ENCODE measurements at regions not wholly inside any gene's neighbourhood (a gene's known extent, or its start where the extent isn't known, plus 50 kb on each side); places are given as distances from the start of the nearest gene placed in this dataset.

DNA sequence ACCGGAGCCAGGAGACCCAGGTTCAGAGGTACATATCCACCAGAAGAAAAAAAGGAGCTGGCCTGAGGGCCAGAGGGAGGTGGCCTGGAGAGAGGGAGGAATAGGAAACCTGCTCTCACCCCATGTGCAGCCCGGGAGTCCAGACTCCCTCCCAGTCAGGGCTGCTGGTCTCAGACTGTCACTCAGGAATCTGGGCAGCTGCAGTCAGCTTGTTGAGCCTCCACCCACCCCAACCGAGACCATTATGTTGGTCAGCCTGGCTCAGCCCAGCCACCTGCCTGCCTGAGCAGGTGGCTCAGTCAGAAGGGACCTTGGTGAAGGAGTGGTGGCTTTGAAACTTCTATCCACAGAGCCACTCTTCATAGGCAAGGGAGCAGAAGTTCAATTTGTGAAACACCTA, 53.3 kb upstream of the EPB41L1 start:
- 100% methylated on average over 1 of the region's 3 CpGs for WGBS (ENCODE audit: insufficient coverage)
- Mint-ChIP-seq H3K27me3 (ENCODE audit: low read depth in 3 of 3) (peaks cover 3 to 9% (median 4%) of the 10 kb centered on the region in 3 donors), H3K27ac (peak overlapping the region in 1 of 7 donors; percentile 66), H3K9me3 (no peaks in the 10 kb centered on the region), H3K36me3 (peaks cover 0 to 3% of the 10 kb centered on the region in 2 donors), H3K4me3 (no peak overlapping the region), H3K4me1 (peaks cover 33% of the 10 kb centered on the region)
- no peak overlapping the region for H3K4me3 ChIP-seq (replicated peaks in 1 of 3; ENCODE audit: low read depth in 2 of 3, low read length in 3 of 3)
- intact Hi-C loops (cut with micrococcal nuclease) = no loop called here
- no peak overlapping the region for H2AFZ ChIP-seq (ENCODE audit: insufficient read depth, low read depth, low read length, poor library complexity, severe bottlenecking)
- H3K36me3 ChIP-seq (replicated peaks in 1 of 2; ENCODE audit: control insufficient read depth in 1 of 2, insufficient read depth in 2 of 2, low read length in 2 of 2) = no peaks in the 10 kb centered on the region
- DNase-seq = no peak
- H3K27me3 ChIP-seq (ENCODE audit: control insufficient read depth in 2 of 2, insufficient read depth in 2 of 2, low read length in 2 of 2) = no peaks in the 10 kb centered on the region
- no peak overlapping the region for H3K27ac ChIP-seq (ENCODE audit: low read depth in 1 of 2, low read length in 2 of 2)
- no peaks in the 10 kb centered on the region for H3K79me2 ChIP-seq (ENCODE audit: insufficient read depth, low read length)
- no peak overlapping the region for H3K9ac ChIP-seq (ENCODE audit: insufficient read depth, low read length, poor library complexity, severe bottlenecking)
- H3K4me2 ChIP-seq (replicated peaks; ENCODE audit: extremely low read depth, low read length, poor library complexity, severe bottlenecking) = no peak overlapping the region
- H3K4me1 ChIP-seq (ENCODE audit: control insufficient read depth in 1 of 2, insufficient read depth in 2 of 2, low read length in 2 of 2) = peaks cover 20% of the 10 kb centered on the region in 2 donors
- H4K20me1 ChIP-seq (ENCODE audit: insufficient read depth, low read length) = no peaks in the 10 kb centered on the region
- TF ChIP-seq, protein P1, sequence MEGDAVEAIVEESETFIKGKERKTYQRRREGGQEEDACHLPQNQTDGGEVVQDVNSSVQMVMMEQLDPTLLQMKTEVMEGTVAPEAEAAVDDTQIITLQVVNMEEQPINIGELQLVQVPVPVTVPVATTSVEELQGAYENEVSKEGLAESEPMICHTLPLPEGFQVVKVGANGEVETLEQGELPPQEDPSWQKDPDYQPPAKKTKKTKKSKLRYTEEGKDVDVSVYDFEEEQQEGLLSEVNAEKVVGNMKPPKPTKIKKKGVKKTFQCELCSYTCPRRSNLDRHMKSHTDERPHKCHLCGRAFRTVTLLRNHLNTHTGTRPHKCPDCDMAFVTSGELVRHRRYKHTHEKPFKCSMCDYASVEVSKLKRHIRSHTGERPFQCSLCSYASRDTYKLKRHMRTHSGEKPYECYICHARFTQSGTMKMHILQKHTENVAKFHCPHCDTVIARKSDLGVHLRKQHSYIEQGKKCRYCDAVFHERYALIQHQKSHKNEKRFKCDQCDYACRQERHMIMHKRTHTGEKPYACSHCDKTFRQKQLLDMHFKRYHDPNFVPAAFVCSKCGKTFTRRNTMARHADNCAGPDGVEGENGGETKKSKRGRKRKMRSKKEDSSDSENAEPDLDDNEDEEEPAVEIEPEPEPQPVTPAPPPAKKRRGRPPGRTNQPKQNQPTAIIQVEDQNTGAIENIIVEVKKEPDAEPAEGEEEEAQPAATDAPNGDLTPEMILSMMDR (IDR thresholded peaks at IDR 0.05) = no peak
- no peaks in the 10 kb centered on the region for H3K9me3 ChIP-seq (replicated peaks in 1 of 2; ENCODE audit: control insufficient read depth in 1 of 2, insufficient read depth in 1 of 2, low read length in 2 of 2)

DNA sequence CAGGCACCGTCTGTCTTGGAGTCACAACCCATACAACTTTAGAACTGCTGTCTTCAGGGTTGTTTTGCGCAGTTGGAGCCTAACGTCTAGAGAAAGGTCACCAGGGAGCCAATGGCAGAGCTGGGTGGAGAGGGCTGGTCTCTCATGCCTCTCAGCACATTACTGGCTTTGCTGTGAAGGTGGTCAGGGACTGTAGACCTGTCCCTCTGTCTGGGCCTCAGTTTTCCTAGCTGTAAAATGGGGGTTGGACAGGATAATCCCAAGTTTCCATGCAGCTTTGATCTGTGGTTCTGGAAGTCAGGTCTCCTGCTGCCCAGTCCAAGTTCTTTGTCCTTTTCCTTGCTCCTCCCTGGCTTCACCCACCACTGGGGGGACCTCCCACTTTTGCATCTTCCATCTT, 52.2 kb upstream of the EPB41L1 start:
- WGBS (ENCODE audit: insufficient coverage) = 100% methylated on average over 1 of the region's 3 CpGs
- Histone ChIP-seq H3K4me1 (ENCODE audit: control insufficient read depth in 1 of 2, insufficient read depth in 2 of 2, low read length in 2 of 2) (peaks cover 19% of the 10 kb centered on the region in 2 donors), H3K27ac (ENCODE audit: low read depth in 1 of 2, low read length in 2 of 2) (no peak overlapping the region), H2AFZ (ENCODE audit: insufficient read depth, low read depth, low read length, poor library complexity, severe bottlenecking) (no peak overlapping the region), H3K27me3 (ENCODE audit: control insufficient read depth in 2 of 2, insufficient read depth in 2 of 2, low read length in 2 of 2) (no peaks in the 10 kb centered on the region), H3K36me3 (replicated peaks in 1 of 2; ENCODE audit: control insufficient read depth in 1 of 2, insufficient read depth in 2 of 2, low read length in 2 of 2) (no peaks in the 10 kb centered on the region), H4K20me1 (ENCODE audit: insufficient read depth, low read length) (no peaks in the 10 kb centered on the region), H3K9me3 (replicated peaks in 1 of 2; ENCODE audit: control insufficient read depth in 1 of 2, insufficient read depth in 1 of 2, low read length in 2 of 2) (no peaks in the 10 kb centered on the region), H3K9ac (ENCODE audit: insufficient read depth, low read length, poor library complexity, severe bottlenecking) (no peak overlapping the region), H3K4me3 (replicated peaks in 1 of 3; ENCODE audit: low read depth in 2 of 3, low read length in 3 of 3) (no peak overlapping the region), H3K4me2 (replicated peaks; ENCODE audit: extremely low read depth, low read length, poor library complexity, severe bottlenecking) (no peak overlapping the region), H3K79me2 (ENCODE audit: insufficient read depth, low read length) (no peaks in the 10 kb centered on the region)
- Mint-ChIP-seq H3K27ac (no peak overlapping the region), H3K9me3 (no peaks in the 10 kb centered on the region), H3K4me3 (no peak overlapping the region), H3K4me1 (peaks cover 28% of the 10 kb centered on the region), H3K36me3 (no peaks in the 10 kb centered on the region), H3K27me3 (ENCODE audit: low read depth in 3 of 3) (peaks cover 2 to 6% (median 3%) of the 10 kb centered on the region in 3 donors)
- intact Hi-C loops (cut with micrococcal nuclease) = no loop called here
- TF ChIP-seq, protein P1 (IDR thresholded peaks at IDR 0.05) = no peak
- DNase-seq = no peak

Data from CD14-positive monocyte (primary cell).